GM12878 (cell line): ENCODE measurements at regions not wholly inside any gene's neighbourhood (a gene's known extent, or its start where the extent isn't known, plus 50 kb on each side); places are given as distances from the start of the nearest gene placed in this dataset.

Experiments
- ATAC-seq: fragments of 200-7000 bp; cut with Tn5 transposase; 3 replicates; pipeline ENCODE4 v1.9.1; 2020; ENCODE audit warnings: mild to moderate bottlenecking, moderate library complexity
- BruUV-seq: library from RNA; stranded (reverse); fragments of 400-500 nt; replicated peaks from 2 replicates; lab custom pipeline; 2021; lab: Mats Ljungman, UMichigan
- CTCF ChIA-PET: fragments of 300-600 bp; sonication (Branson Sonifier 250); formaldehyde crosslinking; extraction: SDS; loops from one replicate; lab custom pipeline; 2021; ENCODE audit warnings: inconsistent platforms; lab: Yijun Ruan, JAX
- POLR2A ChIA-PET: fragments of 350-600 bp; formaldehyde crosslinking; extraction: SDS; loops from one replicate; lab custom pipeline; 2021; ENCODE audit warnings: inconsistent platforms; lab: Charles Lee
- RAD21 ChIA-PET: fragments of 300-600 bp; sonication (Branson Sonifier 250); formaldehyde crosslinking; loops from one replicate; lab custom pipeline; 2023; ENCODE audit warnings: antibody characterized with exemption; ENCODE audit not compliant: unreplicated experiment; lab: Charles Lee
- SMC1A ChIA-PET: fragments of 300-600 bp; sonication (Branson Sonifier 250); formaldehyde crosslinking; loops from one replicate; lab custom pipeline; 2023; ENCODE audit not compliant: unreplicated experiment, uncharacterized antibody; lab: Charles Lee
- DNase-seq: peaks from one replicate; pipeline ENCODE4 v3.0.0-alpha.2; 2011; ENCODE audit warnings: low read depth, low spot score
- FAIRE-seq: peaks from 3 replicates; lab custom pipeline; 2011; peaks lifted over from hg19 to GRCh38; lab: Jason Lieb, UNC
- H2AFZ ChIP-seq: 2 replicates; pipeline ENCODE4 v1.6.0; 2011; ENCODE audit warnings: low read depth, low read length, control low read depth; ENCODE audit not compliant: control insufficient read depth
- H3K27ac ChIP-seq: 2 replicates; pipeline ENCODE4 v1.5.1; 2011; ENCODE audit warnings: control low read depth; ENCODE audit not compliant: control insufficient read depth, insufficient read depth
- H3K27me3 ChIP-seq, 2 experiments: replicated peaks in 1 of 2; 2 replicates each; pipeline versions ENCODE4 v1.6.0 to v1.6.1; 2011; ENCODE audit warnings: low read length in 1 of 2; ENCODE audit not compliant: control insufficient read depth in 2 of 2, insufficient read depth in 2 of 2
- H3K36me3 ChIP-seq, 2 experiments: 2 replicates each; pipeline ENCODE4 v1.5.1; 2011; ENCODE audit warnings: low read length in 1 of 2; ENCODE audit not compliant: control insufficient read depth in 2 of 2, insufficient read depth in 2 of 2
- H3K4me1 ChIP-seq: 2 replicates; pipeline ENCODE4 v1.6.1; 2011; ENCODE audit warnings: mild to moderate bottlenecking, low read length, moderate library complexity, mixed read lengths; ENCODE audit not compliant: control insufficient read depth, insufficient read depth
- H3K4me2 ChIP-seq: 2 replicates; pipeline ENCODE4 v1.6.0; 2011; ENCODE audit warnings: control low read depth; ENCODE audit not compliant: control insufficient read depth, insufficient read depth
- H3K4me3 ChIP-seq: fragments of 200-600 bp; sonication (generic); 2 replicates; pipeline ENCODE4 v1.5.1; 2016
- H3K79me2 ChIP-seq: 2 replicates; pipeline ENCODE4 v1.6.0; 2011; ENCODE audit warnings: low read length; ENCODE audit not compliant: control insufficient read depth, insufficient read depth
- H3K9ac ChIP-seq: 2 replicates; pipeline ENCODE4 v1.8.0; 2011; ENCODE audit warnings: low read length, control low read depth, mixed read lengths; ENCODE audit not compliant: control insufficient read depth, insufficient read depth
- H3K9me3 ChIP-seq: replicated peaks from 3 replicates; pipeline ENCODE4 v1.5.1; 2011; ENCODE audit warnings: mild to moderate bottlenecking, low read length; ENCODE audit not compliant: control insufficient read depth, insufficient read depth
- H4K20me1 ChIP-seq: 2 replicates; pipeline ENCODE4 v1.6.0; 2011; ENCODE audit not compliant: control insufficient read depth, insufficient read depth
- MEF2A ChIP-seq: IDR thresholded peaks from 2 replicates; pipeline ENCODE4 v1.6.1; 2011; ENCODE audit warnings: low read depth, mild to moderate bottlenecking, low read length, moderate library complexity; ENCODE audit not compliant: insufficient read depth
- RAD21 ChIP-seq: IDR thresholded peaks from 2 replicates; pipeline ENCODE4 v1.6.1; 2011; ENCODE audit warnings: mild to moderate bottlenecking, low read depth, low read length, moderate library complexity; ENCODE audit not compliant: insufficient read depth
- RB1 ChIP-seq: fragments of 450-650 bp; formaldehyde crosslinking; IDR thresholded peaks from 2 replicates; pipeline ENCODE4 v1.6.1; 2017; ENCODE audit warnings: mild to moderate bottlenecking, borderline replicate concordance
- RFX5 ChIP-seq: IDR thresholded peaks from 2 replicates; pipeline ENCODE4 v1.6.1; 2011; ENCODE audit warnings: low read depth, low read length, improper control_type of control experiment
- SMAD1 ChIP-seq: fragments of 450-650 bp; IDR thresholded peaks from 2 replicates; pipeline ENCODE4 v1.6.1; 2018; ENCODE audit warnings: mild to moderate bottlenecking, low read depth; ENCODE audit not compliant: partially characterized antibody
- SMC3 ChIP-seq: IDR thresholded peaks from 2 replicates; pipeline ENCODE4 v1.6.1; 2011; ENCODE audit warnings: low read length, improper control_type of control experiment, borderline replicate concordance
- STAT1 ChIP-seq: fragments of 450-650 bp; conservative IDR thresholded peaks from 2 replicates; pipeline ENCODE4 v1.6.1; 2014; ENCODE audit warnings: antibody characterized with exemption, mild to moderate bottlenecking
- SUZ12 ChIP-seq: fragments of 200-600 bp; sonication (generic); IDR thresholded peaks from one replicate; pipeline ENCODE4 v1.6.1; 2018; ENCODE audit warnings: antibody characterized with exemption, mild to moderate bottlenecking; ENCODE audit not compliant: unreplicated experiment
- TARDBP ChIP-seq: IDR thresholded peaks from 2 replicates; pipeline ENCODE4 v1.6.1; 2016; ENCODE audit warnings: borderline replicate concordance
- ZNF24 ChIP-seq: fragments of 450-650 bp; IDR thresholded peaks from 2 replicates; pipeline ENCODE4 v1.6.1; 2017; ENCODE audit warnings: antibody characterized with exemption, mild to moderate bottlenecking
- WGBS: methylation state at CpG from one replicate; pipeline ENCODE4 v1.1.6; 2016; ENCODE audit warnings: low lambda C conversion rate; ENCODE audit not compliant: insufficient replicate concordance, insufficient coverage; ENCODE audit errors: missing lambda C conversion rate; 5-methylcytosine and 5-hydroxymethylcytosine counted together
- in situ Hi-C: fragments of 300-500 bp; cut with MboI; formaldehyde crosslinking; loops from 9 replicates; pipeline ENCODE4 v1.14.3; 2018; ENCODE audit warnings: mixed read lengths
- intact Hi-C: fragments of 100-400 bp; cut with micrococcal nuclease; formaldehyde crosslinking; loops from one replicate; pipeline ENCODE4 v1.14.2; 2022; ENCODE audit not compliant: unreplicated experiment
- TF ChIP-seq, protein P1 (sequence below), 3 experiments: IDR thresholded peaks in 2 of 3; conservative IDR thresholded peaks in 1 of 3; 2 replicates each; pipeline ENCODE4 v1.5.1; 2011; ENCODE audit warnings: low read depth in 3 of 3, low read length in 3 of 3, mild to moderate bottlenecking in 3 of 3, control low read depth in 2 of 3, moderate library complexity in 2 of 3, inconsistent platforms in 1 of 3, mixed read lengths in 1 of 3; ENCODE audit not compliant: control insufficient read depth in 2 of 3, insufficient read depth in 1 of 3; ENCODE audit errors: extremely low read depth in 1 of 3
- TF ChIP-seq, protein P2 (sequence below): fragments of 450-650 bp; IDR thresholded peaks from 2 replicates; pipeline ENCODE4 v1.6.1; 2017; ENCODE audit warnings: mild to moderate bottlenecking, moderate library complexity

DNA sequence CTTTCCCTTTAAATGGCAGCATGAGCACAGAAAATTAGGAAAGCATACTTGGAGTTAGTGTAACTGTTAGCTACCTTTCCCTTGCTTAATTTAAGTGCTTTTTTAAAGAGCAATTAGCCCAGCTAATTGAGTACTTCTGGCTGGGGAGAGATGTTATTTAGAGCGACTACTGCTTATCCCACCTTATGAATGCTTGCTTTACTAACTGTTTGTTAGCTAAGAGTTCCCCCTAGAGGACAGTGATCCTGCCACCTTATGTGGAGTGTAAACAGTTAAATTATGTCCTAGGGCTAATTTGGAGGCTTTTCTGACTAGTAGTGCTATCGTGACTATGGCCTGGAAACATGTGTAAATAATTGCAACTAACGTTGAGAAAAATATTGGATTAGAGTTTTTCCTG, 909.4 kb downstream of the FSTL5 start (continued):
- TF ChIP-seq STAT1 (no peak), SMAD1 (no peak), TARDBP (no peak), SUZ12 (no peak)
- TF ChIP-seq, protein P1, sequence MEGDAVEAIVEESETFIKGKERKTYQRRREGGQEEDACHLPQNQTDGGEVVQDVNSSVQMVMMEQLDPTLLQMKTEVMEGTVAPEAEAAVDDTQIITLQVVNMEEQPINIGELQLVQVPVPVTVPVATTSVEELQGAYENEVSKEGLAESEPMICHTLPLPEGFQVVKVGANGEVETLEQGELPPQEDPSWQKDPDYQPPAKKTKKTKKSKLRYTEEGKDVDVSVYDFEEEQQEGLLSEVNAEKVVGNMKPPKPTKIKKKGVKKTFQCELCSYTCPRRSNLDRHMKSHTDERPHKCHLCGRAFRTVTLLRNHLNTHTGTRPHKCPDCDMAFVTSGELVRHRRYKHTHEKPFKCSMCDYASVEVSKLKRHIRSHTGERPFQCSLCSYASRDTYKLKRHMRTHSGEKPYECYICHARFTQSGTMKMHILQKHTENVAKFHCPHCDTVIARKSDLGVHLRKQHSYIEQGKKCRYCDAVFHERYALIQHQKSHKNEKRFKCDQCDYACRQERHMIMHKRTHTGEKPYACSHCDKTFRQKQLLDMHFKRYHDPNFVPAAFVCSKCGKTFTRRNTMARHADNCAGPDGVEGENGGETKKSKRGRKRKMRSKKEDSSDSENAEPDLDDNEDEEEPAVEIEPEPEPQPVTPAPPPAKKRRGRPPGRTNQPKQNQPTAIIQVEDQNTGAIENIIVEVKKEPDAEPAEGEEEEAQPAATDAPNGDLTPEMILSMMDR (IDR thresholded peaks at IDR 0.05 in 2 of 3, conservative IDR thresholded peaks at IDR 0.05 in 1 of 3; ENCODE audit: control insufficient read depth in 2 of 3, extremely low read depth in 1 of 3, insufficient read depth in 1 of 3, low read depth in 3 of 3, low read length in 3 of 3): peak in 1 of 3 experiments; percentile 13; a peak in 1 of 6 replicates

DNA sequence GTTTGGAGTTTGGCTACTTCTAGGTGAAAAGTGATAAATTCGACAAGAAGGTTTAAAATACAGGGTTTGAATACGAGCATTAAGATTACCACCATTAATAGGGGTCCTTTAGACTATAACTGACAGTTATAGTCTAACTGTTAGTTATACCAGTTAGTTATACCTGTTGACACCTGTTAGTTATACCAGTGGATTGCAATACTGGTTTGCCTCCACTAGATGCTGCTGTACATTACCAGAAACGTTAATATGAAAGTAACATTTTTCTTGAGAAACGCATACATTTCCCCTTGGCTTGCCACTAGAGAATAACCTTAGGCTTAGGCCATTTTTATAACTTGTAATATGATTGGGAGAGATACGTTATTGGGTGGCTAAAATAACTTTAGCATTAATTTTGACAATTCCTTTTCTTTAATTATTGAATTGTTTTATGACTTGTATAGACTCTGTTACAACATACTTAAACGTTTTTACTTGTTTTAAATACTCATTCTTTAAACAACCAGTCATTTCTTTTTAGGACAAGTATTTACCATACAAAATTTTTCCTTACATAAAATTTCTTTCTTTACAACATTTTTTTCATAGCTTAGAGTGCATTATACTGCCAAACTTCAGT, 911.2 kb downstream of the FSTL5 start:
- no peak overlapping the region for H3K4me2 ChIP-seq
- peak; percentile 15 for DNase-seq
- POLR2A ChIA-PET: no interaction called here

More for the DNA sequence above, 911.2 kb downstream of the FSTL5 start:
- ChIA-PET CTCF (interaction anchor here (0.6 to 2.9 kb wide), 12 partner anchors 9 to 1256 kb away, joined by 3 to 22 read pairs (median 4); no protein-coding TSS in a partner anchor), RAD21 (interaction anchor here (1.2 to 6.2 kb wide), 5 partner anchors 31 to 916 kb away, joined by 3 to 40 read pairs (median 3); no protein-coding TSS in a partner anchor), SMC1A (interaction anchor here (0.8 to 2.0 kb wide), 8 partner anchors 17 to 1785 kb away, joined by 3 to 10 read pairs (median 4); no protein-coding TSS in a partner anchor)
- Histone ChIP-seq H3K9me3 (no peaks in the 10 kb centered on the region; the same call in 2 of the 3 replicates), H3K9ac (no peak overlapping the region), H4K20me1 (no peaks in the 10 kb centered on the region), H3K27ac (no peak overlapping the region), H3K36me3 (no peaks in the 10 kb centered on the region; a peak in 1 of 4 replicates), H3K4me1 (no peaks in the 10 kb centered on the region), H2AFZ (no peak overlapping the region), H3K79me2 (no peaks in the 10 kb centered on the region), H3K27me3 (no peaks in the 10 kb centered on the region), H3K4me3 (no peak overlapping the region)
- peak; percentile 93 for FAIRE-seq
- intact Hi-C loops (loop anchor here (1.0 to 5.0 kb wide), 3 partner anchors 305 to 917 kb away; no protein-coding TSS in a partner anchor), in situ Hi-C loops (loop anchor here (25.0 kb wide), 1 partner anchor 710 kb away; no protein-coding TSS in a partner anchor)
- BruUV-seq: no TSS peak
- TF ChIP-seq RB1: peak; percentile 49; the same call in 1 of the 2 replicates
- peak; percentile 84; the same call in 1 of the 2 replicates for TF ChIP-seq SMC3
- TF ChIP-seq RAD21: peak; percentile 80
- TF ChIP-seq, protein P2, sequence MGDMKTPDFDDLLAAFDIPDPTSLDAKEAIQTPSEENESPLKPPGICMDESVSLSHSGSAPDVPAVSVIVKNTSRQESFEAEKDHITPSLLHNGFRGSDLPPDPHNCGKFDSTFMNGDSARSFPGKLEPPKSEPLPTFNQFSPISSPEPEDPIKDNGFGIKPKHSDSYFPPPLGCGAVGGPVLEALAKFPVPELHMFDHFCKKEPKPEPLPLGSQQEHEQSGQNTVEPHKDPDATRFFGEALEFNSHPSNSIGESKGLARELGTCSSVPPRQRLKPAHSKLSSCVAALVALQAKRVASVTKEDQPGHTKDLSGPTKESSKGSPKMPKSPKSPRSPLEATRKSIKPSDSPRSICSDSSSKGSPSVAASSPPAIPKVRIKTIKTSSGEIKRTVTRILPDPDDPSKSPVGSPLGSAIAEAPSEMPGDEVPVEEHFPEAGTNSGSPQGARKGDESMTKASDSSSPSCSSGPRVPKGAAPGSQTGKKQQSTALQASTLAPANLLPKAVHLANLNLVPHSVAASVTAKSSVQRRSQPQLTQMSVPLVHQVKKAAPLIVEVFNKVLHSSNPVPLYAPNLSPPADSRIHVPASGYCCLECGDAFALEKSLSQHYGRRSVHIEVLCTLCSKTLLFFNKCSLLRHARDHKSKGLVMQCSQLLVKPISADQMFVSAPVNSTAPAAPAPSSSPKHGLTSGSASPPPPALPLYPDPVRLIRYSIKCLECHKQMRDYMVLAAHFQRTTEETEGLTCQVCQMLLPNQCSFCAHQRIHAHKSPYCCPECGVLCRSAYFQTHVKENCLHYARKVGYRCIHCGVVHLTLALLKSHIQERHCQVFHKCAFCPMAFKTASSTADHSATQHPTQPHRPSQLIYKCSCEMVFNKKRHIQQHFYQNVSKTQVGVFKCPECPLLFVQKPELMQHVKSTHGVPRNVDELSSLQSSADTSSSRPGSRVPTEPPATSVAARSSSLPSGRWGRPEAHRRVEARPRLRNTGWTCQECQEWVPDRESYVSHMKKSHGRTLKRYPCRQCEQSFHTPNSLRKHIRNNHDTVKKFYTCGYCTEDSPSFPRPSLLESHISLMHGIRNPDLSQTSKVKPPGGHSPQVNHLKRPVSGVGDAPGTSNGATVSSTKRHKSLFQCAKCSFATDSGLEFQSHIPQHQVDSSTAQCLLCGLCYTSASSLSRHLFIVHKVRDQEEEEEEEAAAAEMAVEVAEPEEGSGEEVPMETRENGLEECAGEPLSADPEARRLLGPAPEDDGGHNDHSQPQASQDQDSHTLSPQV: 0 out of 2 replicates have a peak, but pooled peaks have one; percentile 56
- TF ChIP-seq, protein P1 (IDR thresholded peaks at IDR 0.05 in 2 of 3, conservative IDR thresholded peaks at IDR 0.05 in 1 of 3; ENCODE audit: control insufficient read depth in 2 of 3, extremely low read depth in 1 of 3, insufficient read depth in 1 of 3, low read depth in 3 of 3, low read length in 3 of 3): peak; percentile 89 to 92 (median 91)
- 0 out of 2 replicates have a peak, but pooled peaks have one; percentile 22 for TF ChIP-seq ZNF24
- no peak for TF ChIP-seq RFX5
- TF ChIP-seq MEF2A: no peak
- WGBS: 2% methylated on average over 6 of the region's 6 CpGs
- ATAC-seq: peak; percentile 81
